HepG2 (cell line): ENCODE measurements at regions not wholly inside any gene's neighbourhood (a gene's known extent, or its start where the extent isn't known, plus 50 kb on each side); places are given as distances from the start of the nearest gene placed in this dataset.

Source experiments
- ATAC-seq: fragments of 200-7000 bp; cut with Tn5 transposase; 3 replicates; pipeline ENCODE4 v1.9.1; 2020; ENCODE audit warnings: mild to moderate bottlenecking, moderate library complexity
- BruUV-seq: library from RNA; stranded (reverse); fragments of 400-500 nt; replicated peaks from 2 replicates; lab custom pipeline; 2021; lab: Mats Ljungman, UMichigan
- CTCF ChIA-PET: fragments of 300-600 bp; formaldehyde crosslinking; extraction: SDS; loops from one replicate; lab custom pipeline; 2021; ENCODE audit warnings: low total read pairs, inconsistent platforms, low intra/inter-chr PET ratio; lab: Yijun Ruan, JAX
- POLR2A ChIA-PET: fragments of 350-600 bp; sonication (Branson Sonifier 250); formaldehyde crosslinking; loops from one replicate; lab custom pipeline; 2020; ENCODE audit warnings: antibody characterized with exemption, inconsistent platforms; lab: Yijun Ruan, JAX
- DNase-seq: peaks from one replicate; pipeline ENCODE4 v3.0.0-alpha.2; 2015; ENCODE audit warnings: low spot score
- FAIRE-seq: peaks from 3 replicates; lab custom pipeline; 2011; peaks lifted over from hg19 to GRCh38; lab: Jason Lieb, UNC
- H2AFZ ChIP-seq: one replicate; pipeline ENCODE4 v1.6.1; 2011; ENCODE audit warnings: low read length, inconsistent platforms
- H3K27ac ChIP-seq: fragments of 300-600 bp; 3 replicates; pipeline ENCODE4 v1.8.0; 2011; ENCODE audit warnings: mixed run types, mild to moderate bottlenecking, mixed read lengths, low read length, inconsistent platforms; ENCODE audit not compliant: insufficient read depth; ENCODE audit errors: extremely low read length
- H3K27me3 ChIP-seq, 2 experiments: fragments of 200-600 bp in 1 of 2; 2 replicates in 1 of 2; 3 replicates in 1 of 2; pipeline versions ENCODE4 v1.6.0 to v1.8.0; 2011; ENCODE audit warnings: low read length in 2 of 2, mild to moderate bottlenecking in 2 of 2, moderate library complexity in 2 of 2, inconsistent platforms in 1 of 2; ENCODE audit not compliant: insufficient read depth in 2 of 2, control insufficient read depth in 1 of 2
- H3K36me3 ChIP-seq, 2 experiments: fragments of 200-600 bp in 1 of 2; replicated peaks in 1 of 2; 2 replicates in 1 of 2; 3 replicates in 1 of 2; pipeline versions ENCODE4 v1.5.1 to v1.8.0; 2011; ENCODE audit warnings: low read length in 2 of 2, inconsistent platforms in 1 of 2; ENCODE audit not compliant: insufficient read depth in 2 of 2, control insufficient read depth in 1 of 2
- H3K4me1 ChIP-seq: 2 replicates; pipeline ENCODE4 v1.5.1; 2012; ENCODE audit warnings: low read length, inconsistent platforms; ENCODE audit not compliant: insufficient read depth
- H3K4me2 ChIP-seq: 2 replicates; pipeline ENCODE4 v1.6.0; 2011; ENCODE audit warnings: low read depth, low read length, inconsistent platforms
- H3K4me3 ChIP-seq, 3 experiments: fragments of 200-600 bp in 1 of 3; sonication (generic), shearing (Covaris generic) in 1 of 3; replicated peaks in 1 of 3; 2 replicates each; pipeline ENCODE4 v1.5.1; 2011 to 2016; ENCODE audit warnings: low read length in 3 of 3, inconsistent platforms in 2 of 3, low read depth in 2 of 3, mild to moderate bottlenecking in 2 of 3, control low read depth in 1 of 3, mixed read lengths in 1 of 3; ENCODE audit not compliant: insufficient read depth in 1 of 3
- H3K79me2 ChIP-seq: one replicate; pipeline ENCODE4 v1.6.1; 2011; ENCODE audit warnings: low read length, inconsistent platforms; ENCODE audit not compliant: insufficient read depth
- H3K9ac ChIP-seq: 2 replicates; pipeline ENCODE4 v1.6.0; 2011; ENCODE audit warnings: mild to moderate bottlenecking, low read depth, low read length, inconsistent platforms; ENCODE audit not compliant: insufficient read depth
- H3K9me3 ChIP-seq: 2 replicates; pipeline ENCODE4 v1.5.1; 2012; ENCODE audit warnings: mild to moderate bottlenecking, low read length
- H4K20me1 ChIP-seq: 2 replicates; pipeline ENCODE4 v1.6.0; 2011; ENCODE audit warnings: inconsistent platforms, mild to moderate bottlenecking, low read length, moderate library complexity; ENCODE audit not compliant: insufficient read depth
- ATAD3A ChIP-seq: sonication (generic); formaldehyde crosslinking; IDR thresholded peaks from 2 replicates; pipeline ENCODE4 v1.4.0; 2020; ENCODE audit warnings: missing genetic modification reagents
- CEBPG ChIP-seq: IDR thresholded peaks from 2 replicates; pipeline ENCODE4 v1.6.1; 2016
- DBP ChIP-seq: sonication (generic); formaldehyde crosslinking; IDR thresholded peaks from 2 replicates; pipeline ENCODE4 v1.4.0; 2020; ENCODE audit warnings: missing genetic modification reagents; ENCODE audit errors: not compliant biosample characterization
- MIER2 ChIP-seq: IDR thresholded peaks from 2 replicates; pipeline ENCODE4 v1.6.1; 2016; ENCODE audit warnings: missing biosample characterization, missing genetic modification reagents
- POLR2A ChIP-seq, 2 experiments: IDR thresholded peaks; 2 replicates each; pipeline ENCODE4 v1.6.1; 2011; ENCODE audit warnings: low read depth in 2 of 2, low read length in 2 of 2, mild to moderate bottlenecking in 1 of 2, moderate library complexity in 1 of 2; ENCODE audit not compliant: insufficient read depth in 1 of 2
- SRSF4 ChIP-seq: fragments of 200-400 bp; formaldehyde crosslinking; IDR thresholded peaks from one replicate; pipeline ENCODE4 v1.6.1; 2018; ENCODE audit warnings: mild to moderate bottlenecking, low read depth, low read length, moderate library complexity; ENCODE audit not compliant: poor library complexity, severe bottlenecking
- ZBTB7A ChIP-seq: sonication (generic); formaldehyde crosslinking; IDR thresholded peaks from 2 replicates; pipeline ENCODE4 v1.8.0; 2022; ENCODE audit warnings: mild to moderate bottlenecking, missing genetic modification reagents
- ZNF3 ChIP-seq: IDR thresholded peaks from 2 replicates; pipeline ENCODE4 v1.7.0; 2017; ENCODE audit warnings: inconsistent platforms
- ZNF563 ChIP-seq: sonication (generic); formaldehyde crosslinking; IDR thresholded peaks from 2 replicates; pipeline ENCODE4 v1.8.0; 2022; ENCODE audit warnings: mild to moderate bottlenecking, moderate library complexity, missing genetic modification reagents
- WGBS: methylation state at CpG from one replicate; pipeline ENCODE4 v1.1.6; 2017; ENCODE audit warnings: low lambda C conversion rate; 5-methylcytosine and 5-hydroxymethylcytosine counted together
- in situ Hi-C: cut with HindIII; loops from 2 replicates; pipeline ENCODE4 v1.10.0; 2017; ENCODE audit warnings: low pct_unique_long_range_greater_than_20kb; ENCODE audit not compliant: extremely low pct_ligation_motif_present
- intact Hi-C: fragments of 100-400 bp; cut with micrococcal nuclease; formaldehyde crosslinking; loops from one replicate; pipeline ENCODE4 v1.10.0; 2022; ENCODE audit not compliant: unreplicated experiment
- TF ChIP-seq, protein P1 (sequence below), 2 experiments: IDR thresholded peaks; 2 replicates each; pipeline ENCODE4 v1.6.1; 2011 to 2012; ENCODE audit warnings: low read length in 2 of 2, borderline replicate concordance in 1 of 2, low read depth in 1 of 2, mild to moderate bottlenecking in 1 of 2, moderate library complexity in 1 of 2
- TF ChIP-seq, protein P2 (sequence below): sonication (generic); formaldehyde crosslinking; IDR thresholded peaks from 2 replicates; pipeline ENCODE4 v1.5.0; 2020; ENCODE audit warnings: missing genetic modification reagents
- TF ChIP-seq, protein P3 (sequence below): sonication (generic); formaldehyde crosslinking; IDR thresholded peaks from 2 replicates; pipeline ENCODE4 v1.4.0; 2020; ENCODE audit warnings: mild to moderate bottlenecking, missing genetic modification reagents

- intact Hi-C loops: no loop called here
- H3K27ac ChIP-seq: no peak overlapping the region
- no peaks in the 10 kb centered on the region for H3K36me3 ChIP-seq
- no peak for DNase-seq
- H4K20me1 ChIP-seq: no peaks in the 10 kb centered on the region
- no peak overlapping the region for H3K9ac ChIP-seq
- H3K9me3 ChIP-seq: no peaks in the 10 kb centered on the region
- H3K4me2 ChIP-seq: no peak overlapping the region
- TF ChIP-seq, protein P1, sequence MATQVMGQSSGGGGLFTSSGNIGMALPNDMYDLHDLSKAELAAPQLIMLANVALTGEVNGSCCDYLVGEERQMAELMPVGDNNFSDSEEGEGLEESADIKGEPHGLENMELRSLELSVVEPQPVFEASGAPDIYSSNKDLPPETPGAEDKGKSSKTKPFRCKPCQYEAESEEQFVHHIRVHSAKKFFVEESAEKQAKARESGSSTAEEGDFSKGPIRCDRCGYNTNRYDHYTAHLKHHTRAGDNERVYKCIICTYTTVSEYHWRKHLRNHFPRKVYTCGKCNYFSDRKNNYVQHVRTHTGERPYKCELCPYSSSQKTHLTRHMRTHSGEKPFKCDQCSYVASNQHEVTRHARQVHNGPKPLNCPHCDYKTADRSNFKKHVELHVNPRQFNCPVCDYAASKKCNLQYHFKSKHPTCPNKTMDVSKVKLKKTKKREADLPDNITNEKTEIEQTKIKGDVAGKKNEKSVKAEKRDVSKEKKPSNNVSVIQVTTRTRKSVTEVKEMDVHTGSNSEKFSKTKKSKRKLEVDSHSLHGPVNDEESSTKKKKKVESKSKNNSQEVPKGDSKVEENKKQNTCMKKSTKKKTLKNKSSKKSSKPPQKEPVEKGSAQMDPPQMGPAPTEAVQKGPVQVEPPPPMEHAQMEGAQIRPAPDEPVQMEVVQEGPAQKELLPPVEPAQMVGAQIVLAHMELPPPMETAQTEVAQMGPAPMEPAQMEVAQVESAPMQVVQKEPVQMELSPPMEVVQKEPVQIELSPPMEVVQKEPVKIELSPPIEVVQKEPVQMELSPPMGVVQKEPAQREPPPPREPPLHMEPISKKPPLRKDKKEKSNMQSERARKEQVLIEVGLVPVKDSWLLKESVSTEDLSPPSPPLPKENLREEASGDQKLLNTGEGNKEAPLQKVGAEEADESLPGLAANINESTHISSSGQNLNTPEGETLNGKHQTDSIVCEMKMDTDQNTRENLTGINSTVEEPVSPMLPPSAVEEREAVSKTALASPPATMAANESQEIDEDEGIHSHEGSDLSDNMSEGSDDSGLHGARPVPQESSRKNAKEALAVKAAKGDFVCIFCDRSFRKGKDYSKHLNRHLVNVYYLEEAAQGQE (IDR thresholded peaks at IDR 0.05; ENCODE audit: borderline replicate concordance in 1 of 2, low read depth in 1 of 2, low read length in 2 of 2): peak; percentile 29 to 89
- TF ChIP-seq POLR2A (IDR thresholded peaks at IDR 0.05; ENCODE audit: insufficient read depth in 1 of 2, low read depth in 2 of 2, low read length in 2 of 2) (no peak), MIER2 (peak; percentile 86), CEBPG (no peak), ZNF3 (CRISPR knock-in tag) (no peak)
- TF ChIP-seq, all 625 proteins: peak for 2
- ATAC-seq (no peak), FAIRE-seq (no peak)
- 14% methylated on average over 3 of the region's 3 CpGs for WGBS
- Histone ChIP-seq H3K79me2 (no peaks in the 10 kb centered on the region), H3K27me3 (no peaks in the 10 kb centered on the region), H3K4me1 (no peaks in the 10 kb centered on the region), H2AFZ (no peak overlapping the region), H3K4me3 (no peak overlapping the region)
- POLR2A ChIA-PET: no interaction called here
- CTCF ChIA-PET: no interaction called here
- in situ Hi-C loops: no loop called here
- no TSS peak for BruUV-seq
Observed at GRCh38 chr16:25501530-25502255, 190.1 kb upstream of the HS3ST4 start.

- 17% methylated on average over 2 of the region's 2 CpGs for WGBS
- POLR2A ChIA-PET: no interaction called here
- Histone ChIP-seq H3K9ac (no peak overlapping the region), H3K9me3 (no peaks in the 10 kb centered on the region), H3K4me3 (no peak overlapping the region), H3K27ac (no peak overlapping the region), H3K4me1 (no peaks in the 10 kb centered on the region), H4K20me1 (no peaks in the 10 kb centered on the region), H3K36me3 (no peaks in the 10 kb centered on the region), H2AFZ (no peak overlapping the region), H3K79me2 (no peaks in the 10 kb centered on the region), H3K4me2 (no peak overlapping the region), H3K27me3 (no peaks in the 10 kb centered on the region)
- in situ Hi-C loops (no loop called here), intact Hi-C loops (no loop called here)
- FAIRE-seq (no peak), DNase-seq (no peak), ATAC-seq (no peak)
- CTCF ChIA-PET: no interaction called here
- no TSS peak for BruUV-seq
- TF ChIP-seq ZNF563 (CRISPR knock-in tag) (no peak), DBP (CRISPR knock-in tag) (no peak), ZBTB7A (no peak), SRSF4 (no peak), ATAD3A (CRISPR knock-in tag) (no peak)
- TF ChIP-seq, protein P2, sequence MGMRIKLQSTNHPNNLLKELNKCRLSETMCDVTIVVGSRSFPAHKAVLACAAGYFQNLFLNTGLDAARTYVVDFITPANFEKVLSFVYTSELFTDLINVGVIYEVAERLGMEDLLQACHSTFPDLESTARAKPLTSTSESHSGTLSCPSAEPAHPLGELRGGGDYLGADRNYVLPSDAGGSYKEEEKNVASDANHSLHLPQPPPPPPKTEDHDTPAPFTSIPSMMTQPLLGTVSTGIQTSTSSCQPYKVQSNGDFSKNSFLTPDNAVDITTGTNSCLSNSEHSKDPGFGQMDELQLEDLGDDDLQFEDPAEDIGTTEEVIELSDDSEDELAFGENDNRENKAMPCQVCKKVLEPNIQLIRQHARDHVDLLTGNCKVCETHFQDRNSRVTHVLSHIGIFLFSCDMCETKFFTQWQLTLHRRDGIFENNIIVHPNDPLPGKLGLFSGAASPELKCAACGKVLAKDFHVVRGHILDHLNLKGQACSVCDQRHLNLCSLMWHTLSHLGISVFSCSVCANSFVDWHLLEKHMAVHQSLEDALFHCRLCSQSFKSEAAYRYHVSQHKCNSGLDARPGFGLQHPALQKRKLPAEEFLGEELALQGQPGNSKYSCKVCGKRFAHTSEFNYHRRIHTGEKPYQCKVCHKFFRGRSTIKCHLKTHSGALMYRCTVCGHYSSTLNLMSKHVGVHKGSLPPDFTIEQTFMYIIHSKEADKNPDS (CRISPR knock-in tag): no peak
- TF ChIP-seq, protein P3, sequence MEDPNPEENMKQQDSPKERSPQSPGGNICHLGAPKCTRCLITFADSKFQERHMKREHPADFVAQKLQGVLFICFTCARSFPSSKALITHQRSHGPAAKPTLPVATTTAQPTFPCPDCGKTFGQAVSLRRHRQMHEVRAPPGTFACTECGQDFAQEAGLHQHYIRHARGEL (CRISPR knock-in tag): no peak
Observed at GRCh38 chr16:25494292-25494691, 197.5 kb upstream of the HS3ST4 start.
